H9 (cell line): ENCODE measurements at regions not wholly inside any gene's neighbourhood (a gene's known extent, or its start where the extent isn't known, plus 50 kb on each side); places are given as distances from the start of the nearest gene placed in this dataset.

Experiments used
- DNase-seq: peaks from one replicate; pipeline ENCODE4 v3.0.0-alpha.2; 2017
- H2AFZ ChIP-seq: one replicate; pipeline ENCODE4 v1.6.1; 2013; ENCODE audit warnings: mild to moderate bottlenecking, low read length, control low read depth, moderate library complexity
- H2AK5ac ChIP-seq: 2 replicates; pipeline ENCODE4 v1.6.1; 2013; ENCODE audit warnings: low read length, control low read depth, mixed read lengths; ENCODE audit not compliant: insufficient read length
- H2BK120ac ChIP-seq: one replicate; pipeline ENCODE4 v1.6.1; 2013; ENCODE audit warnings: low read depth, mild to moderate bottlenecking, low read length, control low read depth, inconsistent platforms; ENCODE audit not compliant: poor library complexity, severe bottlenecking
- H2BK12ac ChIP-seq: 2 replicates; pipeline ENCODE4 v1.6.1; 2013; ENCODE audit warnings: low read length, control low read depth, mixed read lengths, low read depth; ENCODE audit not compliant: insufficient read length
- H2BK15ac ChIP-seq: 2 replicates; pipeline ENCODE4 v1.6.1; 2013; ENCODE audit warnings: low read depth, low read length, control low read depth
- H2BK20ac ChIP-seq: one replicate; pipeline ENCODE4 v1.6.1; 2013; ENCODE audit warnings: low read depth, mild to moderate bottlenecking, low read length, control low read depth, inconsistent platforms; ENCODE audit not compliant: poor library complexity, severe bottlenecking
- H2BK5ac ChIP-seq: 2 replicates; pipeline ENCODE4 v1.6.1; 2013; ENCODE audit warnings: low read length, control low read depth, mixed read lengths; ENCODE audit not compliant: insufficient read length
- H3K14ac ChIP-seq: 2 replicates; pipeline ENCODE4 v1.6.1; 2013; ENCODE audit warnings: low read length, control low read depth; ENCODE audit not compliant: insufficient read depth
- H3K18ac ChIP-seq: 2 replicates; pipeline ENCODE4 v1.6.1; 2013; ENCODE audit warnings: low read depth, mild to moderate bottlenecking, mixed read lengths, low read length, control low read depth; ENCODE audit not compliant: insufficient read length
- H3K23ac ChIP-seq: 2 replicates; pipeline ENCODE4 v1.6.1; 2013; ENCODE audit warnings: low read length, control low read depth, mixed read lengths, low read depth; ENCODE audit not compliant: insufficient read length
- H3K23me2 ChIP-seq: 2 replicates; pipeline ENCODE4 v1.6.1; 2013; ENCODE audit warnings: low read depth, mild to moderate bottlenecking, mixed read lengths, low read length, control low read depth; ENCODE audit not compliant: insufficient read length, poor library complexity, severe bottlenecking
- H3K27ac ChIP-seq: 2 replicates; pipeline ENCODE4 v1.5.1; 2013; ENCODE audit warnings: low read length, control low read depth, mixed read lengths, low read depth; ENCODE audit not compliant: insufficient read length
- H3K27me3 ChIP-seq: 2 replicates; pipeline ENCODE4 v1.6.1; 2013; ENCODE audit warnings: low read length, control low read depth, inconsistent platforms; ENCODE audit not compliant: insufficient read depth
- H3K4ac ChIP-seq: 2 replicates; pipeline ENCODE4 v1.6.1; 2013; ENCODE audit warnings: low read depth, mild to moderate bottlenecking, control low read depth, inconsistent platforms, low read length, moderate library complexity
- H3K4me1 ChIP-seq: 2 replicates; pipeline ENCODE4 v1.6.1; 2013; ENCODE audit warnings: low read length, control low read depth, inconsistent platforms; ENCODE audit not compliant: insufficient read depth
- H3K4me2 ChIP-seq: 2 replicates; pipeline ENCODE4 v1.6.1; 2013; ENCODE audit warnings: low read length, control low read depth, mixed read lengths; ENCODE audit not compliant: insufficient read length, insufficient read depth
- H3K56ac ChIP-seq: 2 replicates; pipeline ENCODE4 v1.6.1; 2013; ENCODE audit warnings: low read depth, mild to moderate bottlenecking, mixed read lengths, low read length, control low read depth; ENCODE audit not compliant: insufficient read length
- H3K79me1 ChIP-seq: 2 replicates; pipeline ENCODE4 v1.6.1; 2013; ENCODE audit warnings: low read depth, mild to moderate bottlenecking, moderate library complexity, low read length, control low read depth, inconsistent platforms; ENCODE audit not compliant: insufficient read depth, poor library complexity, severe bottlenecking
- H3K79me2 ChIP-seq: 2 replicates; pipeline ENCODE4 v1.6.1; 2013; ENCODE audit warnings: low read length, control low read depth, inconsistent platforms; ENCODE audit not compliant: insufficient read depth
- H3K9ac ChIP-seq: 2 replicates; pipeline ENCODE4 v1.6.1; 2013; ENCODE audit warnings: low read length, control low read depth, mixed read lengths; ENCODE audit not compliant: insufficient read length; ENCODE audit errors: extremely low read depth
- H3K9me3 ChIP-seq: one replicate; pipeline ENCODE4 v1.6.1; 2013; ENCODE audit warnings: low read depth, low read length, inconsistent platforms; ENCODE audit not compliant: control insufficient read depth
- H3T11ph ChIP-seq: one replicate; pipeline ENCODE4 v1.6.1; 2013; ENCODE audit warnings: mild to moderate bottlenecking, low read length, control low read depth, inconsistent platforms
- H4K20me1 ChIP-seq: one replicate; pipeline ENCODE4 v1.6.1; 2013; ENCODE audit not compliant: control insufficient read depth, insufficient read length, insufficient read depth
- H4K5ac ChIP-seq: 2 replicates; pipeline ENCODE4 v1.6.1; 2013; ENCODE audit warnings: low read depth, mild to moderate bottlenecking, mixed read lengths, low read length, control low read depth; ENCODE audit not compliant: insufficient read length
- H4K8ac ChIP-seq: replicated peaks from 2 replicates; pipeline ENCODE4 v1.6.1; 2013; ENCODE audit warnings: low read length, control low read depth, mixed read lengths, low read depth; ENCODE audit not compliant: insufficient read length
- H4K91ac ChIP-seq: 2 replicates; pipeline ENCODE4 v1.6.1; 2013; ENCODE audit warnings: low read depth, mild to moderate bottlenecking, moderate library complexity, mixed read lengths, low read length, control low read depth; ENCODE audit not compliant: insufficient read length
- H3K27ac Mint-ChIP-seq, 3 experiments: 2 replicates in 2 of 3; 3 replicates in 1 of 3; pipeline ENCODE4 v1.8.0; 2020 to 2021; ENCODE audit warnings: mixed read lengths in 3 of 3, mild to moderate bottlenecking in 1 of 3, moderate library complexity in 1 of 3
- H3K27me3 Mint-ChIP-seq: 2 replicates; pipeline ENCODE4 v1.8.0; 2021; ENCODE audit warnings: low read depth, mild to moderate bottlenecking, moderate library complexity, mixed read lengths
- H3K36me3 Mint-ChIP-seq, 3 experiments: 2 replicates in 2 of 3; 3 replicates in 1 of 3; pipeline ENCODE4 v1.8.0; 2020 to 2021; ENCODE audit warnings: low read depth in 3 of 3, mixed read lengths in 3 of 3; ENCODE audit not compliant: insufficient read depth in 1 of 3
- H3K4me1 Mint-ChIP-seq, 2 experiments: 2 replicates each; pipeline ENCODE4 v1.8.0; 2020; ENCODE audit warnings: mixed read lengths in 2 of 2
- H3K4me3 Mint-ChIP-seq, 2 experiments: 2 replicates in 1 of 2; 3 replicates in 1 of 2; pipeline ENCODE4 v1.8.0; 2020 to 2021; ENCODE audit warnings: mild to moderate bottlenecking in 2 of 2, mixed read lengths in 2 of 2, moderate library complexity in 1 of 2
- H3K9me3 Mint-ChIP-seq, 2 experiments: 2 replicates in 1 of 2; 3 replicates in 1 of 2; pipeline ENCODE4 v1.8.0; 2020; ENCODE audit warnings: mild to moderate bottlenecking in 2 of 2, mixed read lengths in 2 of 2, moderate library complexity in 1 of 2
- CTCF ChIP-seq: fragments of 200-600 bp; sonication (generic); conservative IDR thresholded peaks from 3 replicates; pipeline ENCODE4 v1.8.0; 2021; ENCODE audit warnings: antibody characterized with exemption, mild to moderate bottlenecking
- WGBS: extraction: QIAGEN DNeasy Blood & Tissue Kit; methylation state at CpG from one replicate; pipeline ENCODE4 v1.1.7; 2013; ENCODE audit warnings: missing lambda C conversion rate, low lambda C conversion rate, mixed read lengths; ENCODE audit not compliant: insufficient read length; ENCODE audit errors: extremely low coverage; 5-methylcytosine and 5-hydroxymethylcytosine counted together

GRCh38 chr13:55792544-55793193 lies 1348.0 kb upstream of the PRR20A start:
- Histone ChIP-seq H4K5ac (no peak overlapping the region), H2AK5ac (no peak overlapping the region), H3K18ac (no peak overlapping the region), H3K4ac (no peak overlapping the region), H2BK5ac (no peak overlapping the region), H3K4me1 (no peaks in the 10 kb centered on the region), H3K79me2 (no peaks in the 10 kb centered on the region), H3K23me2 (no peaks in the 10 kb centered on the region), H2BK12ac (no peak overlapping the region), H4K8ac (no peak overlapping the region), H3K14ac (no peak overlapping the region), H4K91ac (no peak overlapping the region), H3K9ac (no peak overlapping the region), H3K23ac (no peak overlapping the region), H3T11ph (no peak overlapping the region), H3K4me2 (no peak overlapping the region), H2AFZ (no peak overlapping the region), H2BK120ac (no peak overlapping the region), H3K27ac (no peak overlapping the region), H4K20me1 (no peaks in the 10 kb centered on the region), H3K27me3 (no peaks in the 10 kb centered on the region), H2BK15ac (no peak overlapping the region), H3K56ac (no peak overlapping the region), H2BK20ac (no peak overlapping the region), H3K9me3 (no peaks in the 10 kb centered on the region), H3K79me1 (no peaks in the 10 kb centered on the region)
- Mint-ChIP-seq H3K27me3 (no peaks in the 10 kb centered on the region), H3K4me3 (no peak overlapping the region), H3K4me1 (no peaks in the 10 kb centered on the region), H3K9me3 (peaks cover 10 to 11% of the 10 kb centered on the region in 2 experiments), H3K27ac (no peak overlapping the region), H3K36me3 (peaks cover 6 to 15% (median 7%) of the 10 kb centered on the region in 3 experiments; a peak in 6 of 7 replicates)
- WGBS, result no CpG with 5 or more reads among the region's 3 CpGs
- no peak for TF ChIP-seq CTCF
- no peak for DNase-seq
